Bronchial epithelial cell (primary cell): ENCODE measurements at regions not wholly inside any gene's neighbourhood (a gene's known extent, or its start where the extent isn't known, plus 50 kb on each side); places are given as distances from the start of the nearest gene placed in this dataset.
A peak's percentile ranks its signal among the peaks of the same experiment; 100 is the strongest.

Experiments used
- DNase-seq: peaks from one replicate; pipeline ENCODE4 v3.0.0-alpha.2; 2010; ENCODE audit warnings: low read depth
- FAIRE-seq: peaks from 2 replicates; lab custom pipeline; 2011; peaks lifted over from hg19 to GRCh38; lab: Jason Lieb, UNC
- H3K27me3 ChIP-seq: 2 replicates; pipeline ENCODE4 v1.5.1; 2011; ENCODE audit warnings: low read length; ENCODE audit not compliant: control insufficient read depth, insufficient read depth
- H3K36me3 ChIP-seq: 2 replicates; pipeline ENCODE4 v1.5.1; 2011; ENCODE audit warnings: low read length; ENCODE audit not compliant: control insufficient read depth, insufficient read depth
- H3K4me3 ChIP-seq: 2 replicates; pipeline ENCODE4 v1.5.1; 2011; ENCODE audit warnings: mild to moderate bottlenecking, low read depth, low read length, control low read depth
- CTCF ChIP-seq: IDR thresholded peaks from 2 replicates; pipeline ENCODE4 v1.5.1; 2011; ENCODE audit warnings: mild to moderate bottlenecking, moderate library complexity, low read length, control low read depth, inconsistent platforms; ENCODE audit not compliant: insufficient read depth, severe bottlenecking

GRCh38 chr6:133796235-133796634 is 92.7 kb upstream of the TCF21 start:
- FAIRE-seq (no peak), DNase-seq (no peak)
- no peak for TF ChIP-seq CTCF

GRCh38 chr6:133799043-133799442 is 89.9 kb upstream of the TCF21 start:
- no peaks in the 10 kb centered on the region for H3K27me3 ChIP-seq
- no peak overlapping the region for H3K4me3 ChIP-seq
- no peak for TF ChIP-seq CTCF
- FAIRE-seq (no peak), DNase-seq (no peak)
- H3K36me3 ChIP-seq = no peaks in the 10 kb centered on the region

More at GRCh38 chr6:133796235-133796634, 92.7 kb upstream of the TCF21 start:
- no peaks in the 10 kb centered on the region for H3K36me3 ChIP-seq
- no peaks in the 10 kb centered on the region for H3K27me3 ChIP-seq
- no peak overlapping the region for H3K4me3 ChIP-seq

GRCh38 chr6:133802861-133803260 is 86.1 kb upstream of the TCF21 start:
- Histone ChIP-seq H3K36me3 (no peaks in the 10 kb centered on the region), H3K27me3 (no peaks in the 10 kb centered on the region), H3K4me3 (no peak overlapping the region)
- TF ChIP-seq CTCF = no peak
- no peak for FAIRE-seq
- no peak for DNase-seq

GRCh38 chr6:133804265-133804664 is 84.6 kb upstream of the TCF21 start:
- no peak for TF ChIP-seq CTCF
- Histone ChIP-seq H3K4me3 (no peak overlapping the region), H3K36me3 (no peaks in the 10 kb centered on the region), H3K27me3 (no peaks in the 10 kb centered on the region)
- DNase-seq = peak; percentile 44
- no peak for FAIRE-seq

- FAIRE-seq (no peak), DNase-seq (no peak)
- Histone ChIP-seq H3K27me3 (no peaks in the 10 kb centered on the region), H3K36me3 (no peaks in the 10 kb centered on the region), H3K4me3 (no peak overlapping the region)
- no peak for TF ChIP-seq CTCF
These were observed 83.0 kb upstream of the TCF21 start for GRCh38 chr6:133805876-133806275.

GRCh38 chr6:133806382-133807140 is 82.4 kb upstream of the TCF21 start:
- H3K36me3 ChIP-seq = no peaks in the 10 kb centered on the region
- H3K27me3 ChIP-seq = no peaks in the 10 kb centered on the region
- no peak overlapping the region for H3K4me3 ChIP-seq
- DNase-seq = no peak
- no peak for TF ChIP-seq CTCF
- FAIRE-seq = no peak
